ENCODE measurements at regions not wholly inside any gene's neighbourhood (a gene's known extent, or its start where the extent isn't known, plus 50 kb on each side); places are given as distances from the start of the nearest gene placed in this dataset.

- TF ChIP-seq CTCF (conservative IDR thresholded peaks at IDR 0.05; ENCODE audit: control insufficient read depth, insufficient read depth, low read depth, low read length), result no peak
- DNase-seq (ENCODE audit: low read depth), result no peak
- H3K4me3 ChIP-seq (ENCODE audit: control insufficient read depth, low read depth, low read length), result no peak overlapping the region
These were observed 62.3 kb upstream of the PAGE3 start for GRCh38 chrX:55326985-55327384.

- no peak for TF ChIP-seq CTCF (conservative IDR thresholded peaks at IDR 0.05; ENCODE audit: control insufficient read depth, insufficient read depth, low read depth, low read length)
- DNase-seq (ENCODE audit: low read depth), result no peak
- no peak overlapping the region for H3K4me3 ChIP-seq (ENCODE audit: control insufficient read depth, low read depth, low read length)
These were observed 70.6 kb upstream of the PAGE3 start for GRCh38 chrX:55335296-55335695.

GRCh38 chrX:55336176-55336575, 71.5 kb upstream of the PAGE3 start:
- no peak overlapping the region for H3K4me3 ChIP-seq (ENCODE audit: control insufficient read depth, low read depth, low read length)
- TF ChIP-seq CTCF (conservative IDR thresholded peaks at IDR 0.05; ENCODE audit: control insufficient read depth, insufficient read depth, low read depth, low read length), result no peak
- DNase-seq (ENCODE audit: low read depth), result no peak

- no peak overlapping the region for H3K4me3 ChIP-seq (ENCODE audit: control insufficient read depth, low read depth, low read length)
- TF ChIP-seq CTCF (conservative IDR thresholded peaks at IDR 0.05; ENCODE audit: control insufficient read depth, insufficient read depth, low read depth, low read length), result no peak
- DNase-seq (ENCODE audit: low read depth), result no peak
These were observed 76.2 kb upstream of the PAGE3 start for GRCh38 chrX:55340896-55341433.

GRCh38 chrX:55342533-55343501, 78.1 kb upstream of the PAGE3 start:
- H3K4me3 ChIP-seq (ENCODE audit: control insufficient read depth, low read depth, low read length), result no peak overlapping the region
- TF ChIP-seq CTCF (conservative IDR thresholded peaks at IDR 0.05; ENCODE audit: control insufficient read depth, insufficient read depth, low read depth, low read length), result peak; percentile 37
- DNase-seq (ENCODE audit: low read depth), result peak; percentile 2

GRCh38 chrX:55356609-55357008, 91.9 kb upstream of the PAGE3 start:
- no peak for DNase-seq (ENCODE audit: low read depth)
- no peak overlapping the region for H3K4me3 ChIP-seq (ENCODE audit: control insufficient read depth, low read depth, low read length)
- TF ChIP-seq CTCF (conservative IDR thresholded peaks at IDR 0.05; ENCODE audit: control insufficient read depth, insufficient read depth, low read depth, low read length), result no peak

Measured in fibroblast of mammary gland (primary cell).